Ovary (tissue), 3 donors: ENCODE measurements at regions not wholly inside any gene's neighbourhood (a gene's known extent, or its start where the extent isn't known, plus 50 kb on each side); places are given as distances from the start of the nearest gene placed in this dataset.

Experiments
- POLR2A ChIP-seq: fragments of 450-650 bp; IDR thresholded peaks from one replicate; pipeline ENCODE4 v1.6.1; 2017; ENCODE audit warnings: antibody characterized with exemption, mild to moderate bottlenecking, moderate library complexity
- TF ChIP-seq, protein P1 (sequence below), 3 donors: fragments of 450-650 bp in 2 of 3; fragments of 200-600 bp in 1 of 3; IDR thresholded peaks; one replicate each; pipeline versions ENCODE4 v1.5.1 to v1.8.0; 2016 to 2022; ENCODE audit warnings: antibody characterized with exemption in 3 of 3, mild to moderate bottlenecking in 1 of 3
- donor health status: DM: no; HTN: no; CAD: no.

DNA sequence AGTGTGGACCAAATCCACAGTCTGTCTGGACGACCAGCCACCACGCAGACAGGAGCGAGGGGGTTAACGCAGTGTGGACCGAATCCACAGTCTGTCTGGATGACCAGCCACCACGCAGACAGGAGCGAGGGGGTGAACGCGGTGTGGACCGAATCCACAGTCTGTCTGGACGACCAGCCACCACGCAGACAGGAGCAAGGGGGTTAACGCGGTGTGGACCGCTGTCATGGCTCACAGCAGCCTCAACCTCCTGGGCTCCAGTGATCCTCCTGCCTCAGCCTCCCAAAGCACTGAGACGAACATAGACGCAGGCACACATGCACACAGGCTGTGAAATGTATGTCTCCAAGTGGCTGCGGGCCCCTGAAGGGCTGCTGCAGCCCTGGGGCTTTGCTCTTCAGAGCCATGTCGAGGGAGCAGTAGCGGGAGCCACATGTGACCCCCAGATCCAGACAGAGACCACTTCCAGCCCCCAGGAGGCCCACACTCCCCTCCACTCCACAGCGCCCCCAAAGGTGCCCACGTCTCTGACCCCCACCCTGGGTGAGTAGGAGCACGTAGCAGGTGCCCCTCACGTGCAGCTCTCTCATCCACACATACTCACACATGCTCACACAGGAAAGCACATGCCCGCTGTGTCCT, 98.1 kb downstream of the YTHDF1 start:
- TF ChIP-seq, protein P1, sequence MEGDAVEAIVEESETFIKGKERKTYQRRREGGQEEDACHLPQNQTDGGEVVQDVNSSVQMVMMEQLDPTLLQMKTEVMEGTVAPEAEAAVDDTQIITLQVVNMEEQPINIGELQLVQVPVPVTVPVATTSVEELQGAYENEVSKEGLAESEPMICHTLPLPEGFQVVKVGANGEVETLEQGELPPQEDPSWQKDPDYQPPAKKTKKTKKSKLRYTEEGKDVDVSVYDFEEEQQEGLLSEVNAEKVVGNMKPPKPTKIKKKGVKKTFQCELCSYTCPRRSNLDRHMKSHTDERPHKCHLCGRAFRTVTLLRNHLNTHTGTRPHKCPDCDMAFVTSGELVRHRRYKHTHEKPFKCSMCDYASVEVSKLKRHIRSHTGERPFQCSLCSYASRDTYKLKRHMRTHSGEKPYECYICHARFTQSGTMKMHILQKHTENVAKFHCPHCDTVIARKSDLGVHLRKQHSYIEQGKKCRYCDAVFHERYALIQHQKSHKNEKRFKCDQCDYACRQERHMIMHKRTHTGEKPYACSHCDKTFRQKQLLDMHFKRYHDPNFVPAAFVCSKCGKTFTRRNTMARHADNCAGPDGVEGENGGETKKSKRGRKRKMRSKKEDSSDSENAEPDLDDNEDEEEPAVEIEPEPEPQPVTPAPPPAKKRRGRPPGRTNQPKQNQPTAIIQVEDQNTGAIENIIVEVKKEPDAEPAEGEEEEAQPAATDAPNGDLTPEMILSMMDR (IDR thresholded peaks at IDR 0.05) = no peak
- TF ChIP-seq POLR2A = no peak
